ENCODE measurements at regions not wholly inside any gene's neighbourhood (a gene's known extent, or its start where the extent isn't known, plus 50 kb on each side); places are given as distances from the start of the nearest gene placed in this dataset.

DNA sequence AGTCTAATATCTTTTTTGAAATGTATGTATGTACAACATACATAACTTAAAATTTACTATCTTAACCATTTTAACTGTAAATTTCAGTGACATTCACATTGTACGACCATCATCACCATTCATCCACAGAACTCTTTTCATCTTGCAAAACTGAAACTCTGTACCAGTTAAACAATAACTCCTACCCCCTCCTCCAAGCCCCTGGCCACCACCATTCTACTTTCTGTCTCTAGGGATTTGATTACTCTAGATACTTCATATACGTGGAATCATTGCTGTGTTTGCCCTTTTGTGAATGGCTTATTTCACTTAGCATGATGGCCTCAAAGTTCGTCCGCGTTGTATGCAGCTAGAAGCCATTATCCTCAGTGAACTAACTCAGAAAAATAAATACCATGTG lies 217.0 kb downstream of the METTL4 start:
- TF ChIP-seq, protein P1, sequence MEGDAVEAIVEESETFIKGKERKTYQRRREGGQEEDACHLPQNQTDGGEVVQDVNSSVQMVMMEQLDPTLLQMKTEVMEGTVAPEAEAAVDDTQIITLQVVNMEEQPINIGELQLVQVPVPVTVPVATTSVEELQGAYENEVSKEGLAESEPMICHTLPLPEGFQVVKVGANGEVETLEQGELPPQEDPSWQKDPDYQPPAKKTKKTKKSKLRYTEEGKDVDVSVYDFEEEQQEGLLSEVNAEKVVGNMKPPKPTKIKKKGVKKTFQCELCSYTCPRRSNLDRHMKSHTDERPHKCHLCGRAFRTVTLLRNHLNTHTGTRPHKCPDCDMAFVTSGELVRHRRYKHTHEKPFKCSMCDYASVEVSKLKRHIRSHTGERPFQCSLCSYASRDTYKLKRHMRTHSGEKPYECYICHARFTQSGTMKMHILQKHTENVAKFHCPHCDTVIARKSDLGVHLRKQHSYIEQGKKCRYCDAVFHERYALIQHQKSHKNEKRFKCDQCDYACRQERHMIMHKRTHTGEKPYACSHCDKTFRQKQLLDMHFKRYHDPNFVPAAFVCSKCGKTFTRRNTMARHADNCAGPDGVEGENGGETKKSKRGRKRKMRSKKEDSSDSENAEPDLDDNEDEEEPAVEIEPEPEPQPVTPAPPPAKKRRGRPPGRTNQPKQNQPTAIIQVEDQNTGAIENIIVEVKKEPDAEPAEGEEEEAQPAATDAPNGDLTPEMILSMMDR (IDR thresholded peaks at IDR 0.05; ENCODE audit: borderline replicate concordance, extremely low read depth, low read length, poor library complexity, severe bottlenecking), result no peak
- TF ChIP-seq EZH2 (IDR thresholded peaks at IDR 0.05; ENCODE audit: borderline replicate concordance, low read depth, low read length, severe bottlenecking), result no peak

Data from DND-41 (cell line).